Activated CD8-positive, alpha-beta memory T cell treated with anti-CD3 and anti-CD28 coated beads for 36 hours (primary cell): ENCODE measurements at regions not wholly inside any gene's neighbourhood (a gene's known extent, or its start where the extent isn't known, plus 50 kb on each side); places are given as distances from the start of the nearest gene placed in this dataset.
"Not testable (repeated sequence)": the region's sequence is repeated elsewhere in the genome, so short reads cannot be mapped to it uniquely, and the experiment has no call there.

Experiments used
- CTCF ChIA-PET: fragments of 350-600 bp; sonication (Branson Sonifier 250); formaldehyde crosslinking; loops from one replicate; lab custom pipeline; 2021; ENCODE audit warnings: antibody characterized with exemption; lab: Charles Lee
- POLR2A ChIA-PET: fragments of 350-600 bp; sonication (Branson Sonifier 250); formaldehyde crosslinking; loops from one replicate; lab custom pipeline; 2021; ENCODE audit warnings: antibody characterized with exemption; lab: Charles Lee

DNA sequence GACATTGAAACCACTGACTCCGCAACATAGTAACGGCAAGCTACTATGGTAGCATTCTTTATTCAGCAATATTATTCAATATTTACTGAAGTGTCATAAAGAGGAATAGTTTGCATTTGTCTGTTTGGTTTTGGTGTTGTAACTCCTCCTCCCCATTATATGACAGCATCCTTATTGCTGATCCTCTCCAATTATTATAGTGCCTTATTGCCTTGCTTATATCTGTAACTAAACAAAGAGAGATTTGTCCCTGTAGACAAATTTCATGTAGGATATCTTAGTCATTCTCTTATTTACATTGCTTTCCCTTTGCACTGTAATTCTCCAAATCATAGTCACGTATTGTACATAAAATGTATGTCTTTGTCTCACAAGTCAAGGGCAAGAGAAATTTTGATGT lies 1041.2 kb upstream of the ZEB2 start:
- POLR2A ChIA-PET: no interaction called here
- CTCF ChIA-PET: no interaction called here

DNA sequence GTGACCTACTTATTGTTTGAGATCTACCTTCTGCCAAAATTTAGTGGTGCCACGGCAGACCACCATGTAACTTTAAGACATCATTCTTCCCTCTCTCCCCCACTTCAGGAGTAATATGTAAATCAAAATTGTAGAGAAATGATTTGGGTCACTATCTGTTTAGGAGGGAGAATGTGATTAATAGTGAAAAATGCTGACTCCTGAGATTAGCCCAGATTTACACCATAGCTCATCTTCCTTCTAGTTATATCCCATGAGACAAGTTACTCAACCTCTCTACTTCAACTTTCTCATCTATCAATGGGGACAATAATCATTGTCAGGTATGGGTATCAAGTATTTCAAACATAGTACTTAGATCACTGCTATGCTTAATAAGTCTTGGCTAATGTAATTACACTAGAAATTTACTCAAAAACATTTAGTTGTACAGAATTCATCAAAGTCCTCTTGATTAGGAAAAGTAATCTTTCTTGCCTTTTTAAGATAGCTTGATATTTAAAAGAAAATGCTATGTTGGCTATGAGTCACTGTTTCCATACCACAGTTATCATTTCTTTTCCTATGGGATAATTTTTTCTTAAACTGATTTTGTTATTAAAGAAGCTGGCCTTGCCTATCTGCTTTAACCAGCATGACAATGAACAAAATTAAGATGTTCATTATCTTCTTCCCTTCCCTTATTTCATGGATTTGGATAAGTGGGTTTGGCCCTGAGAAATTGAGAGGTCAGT lies 1038.9 kb upstream of the ZEB2 start:
- POLR2A ChIA-PET: no interaction called here

DNA sequence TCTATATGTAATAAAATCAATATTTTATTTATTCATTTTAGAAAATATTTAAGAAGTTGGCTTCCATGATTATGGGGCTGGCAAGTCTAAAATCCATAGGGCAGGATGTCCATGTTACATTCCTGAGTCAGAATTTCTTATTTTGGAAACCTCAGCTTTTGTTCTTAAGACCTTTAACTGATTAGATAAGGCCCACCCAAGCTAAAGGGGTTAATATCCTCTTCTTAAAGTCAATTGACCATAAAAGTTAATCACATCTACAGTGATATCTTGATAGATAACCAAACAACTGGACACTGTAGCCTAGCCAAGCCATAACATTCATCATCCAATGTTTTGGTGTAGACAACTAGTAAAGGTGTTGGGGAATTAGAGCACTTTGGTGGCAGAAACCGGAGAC lies 1035.4 kb upstream of the ZEB2 start:
- ChIA-PET POLR2A (no interaction called here), CTCF (no interaction called here)

More for the DNA sequence above, 1038.9 kb upstream of the ZEB2 start:
- CTCF ChIA-PET: no interaction called here

DNA sequence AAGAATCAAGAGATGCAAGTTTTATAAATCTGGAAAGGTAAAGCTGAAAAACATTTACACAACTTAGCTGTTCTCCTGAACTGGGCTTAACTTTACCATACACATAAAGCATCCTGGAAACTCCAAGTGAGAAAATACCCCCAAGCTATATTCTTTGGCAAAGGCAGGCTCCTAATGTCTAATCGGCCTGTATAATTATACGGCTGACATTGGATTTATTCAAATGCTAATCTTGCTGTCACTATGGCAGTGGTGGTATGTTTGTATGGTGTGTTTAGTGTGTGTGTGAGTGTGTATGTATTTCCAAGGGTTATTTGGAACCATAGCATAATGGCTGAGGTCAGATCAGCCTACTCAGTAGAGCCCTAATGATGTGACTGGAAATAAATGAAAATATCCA lies 1031.8 kb upstream of the ZEB2 start:
- POLR2A ChIA-PET: no interaction called here
- CTCF ChIA-PET: no interaction called here

DNA sequence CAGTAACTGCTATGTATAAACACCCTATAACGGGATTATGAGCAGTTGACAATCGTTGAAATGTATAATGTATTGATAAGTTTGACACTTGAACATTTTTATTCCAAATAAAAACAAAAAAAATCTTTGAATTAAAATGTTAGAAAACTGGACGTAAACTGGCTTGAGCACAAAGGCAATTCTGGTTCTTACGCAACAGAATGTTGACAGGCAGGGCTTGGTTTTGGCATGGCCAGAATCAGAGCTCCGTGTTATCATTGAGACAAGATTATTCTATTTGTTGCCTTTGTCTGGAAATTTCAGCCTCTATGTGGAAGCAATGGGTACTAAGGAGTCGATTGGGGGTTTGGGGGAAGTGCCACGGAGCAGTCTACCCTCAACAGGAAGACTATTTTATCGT lies 1028.6 kb upstream of the ZEB2 start:
- CTCF ChIA-PET: no interaction called here
- POLR2A ChIA-PET: no interaction called here

DNA sequence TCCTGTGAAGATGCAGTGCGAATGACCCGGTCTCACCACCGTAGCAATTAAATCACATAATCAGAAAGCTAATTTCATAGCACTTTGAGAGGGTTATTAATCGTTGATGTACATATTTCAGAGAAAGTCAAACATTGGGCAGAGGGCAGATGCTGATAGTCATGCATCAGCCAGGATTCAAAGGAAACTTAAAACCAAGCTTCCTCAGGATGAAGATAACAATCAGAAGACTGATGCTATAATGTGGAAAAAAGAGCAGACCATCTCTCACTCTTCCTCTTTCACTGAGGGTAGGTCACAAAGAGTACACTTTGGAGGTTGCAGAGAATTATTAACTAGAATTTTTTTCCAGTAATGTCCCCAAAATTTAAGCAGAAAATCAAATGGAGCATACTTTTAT lies 1027.7 kb upstream of the ZEB2 start:
- POLR2A ChIA-PET: no interaction called here
- CTCF ChIA-PET: no interaction called here

DNA sequence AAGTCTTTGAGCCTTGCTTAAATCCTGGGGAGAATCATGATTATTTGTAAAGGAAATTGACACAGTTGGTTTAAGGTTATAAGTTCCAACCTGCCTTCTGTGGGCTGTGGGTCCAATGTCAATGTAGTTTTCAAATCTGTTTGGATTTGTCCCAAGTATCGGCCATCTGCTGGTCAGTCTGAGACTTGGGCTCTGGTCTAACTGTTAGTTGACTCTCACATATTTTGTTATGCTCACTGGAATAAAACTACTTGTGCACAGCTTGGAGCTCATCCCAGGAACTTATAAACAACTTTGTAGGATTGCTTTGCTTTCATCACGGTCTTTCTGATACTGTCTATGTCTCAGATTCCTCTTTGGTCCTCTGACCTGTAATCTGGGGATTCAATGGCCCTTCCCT lies 1026.2 kb upstream of the ZEB2 start:
- ChIA-PET POLR2A (no interaction called here), CTCF (no interaction called here)

DNA sequence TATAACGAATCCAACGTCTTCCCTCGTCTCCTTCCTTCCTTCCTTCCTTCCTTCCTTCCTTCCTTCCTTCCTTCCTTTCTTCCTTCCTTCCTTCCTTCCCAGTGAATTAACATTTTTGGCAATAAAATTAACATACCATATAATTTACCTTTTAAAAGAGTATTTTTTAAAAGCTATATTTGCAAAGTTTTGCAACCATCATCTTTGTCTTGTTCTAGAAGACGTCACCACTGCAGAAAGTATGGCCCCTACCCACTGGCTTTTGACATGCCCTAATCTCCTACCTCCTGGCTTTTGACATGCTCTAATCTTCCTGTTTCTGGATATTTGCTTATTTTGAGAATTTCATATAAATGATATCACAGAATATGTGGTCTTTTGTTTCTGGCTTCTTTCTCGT lies 1023.9 kb upstream of the ZEB2 start:
- POLR2A ChIA-PET: no interaction called here

DNA sequence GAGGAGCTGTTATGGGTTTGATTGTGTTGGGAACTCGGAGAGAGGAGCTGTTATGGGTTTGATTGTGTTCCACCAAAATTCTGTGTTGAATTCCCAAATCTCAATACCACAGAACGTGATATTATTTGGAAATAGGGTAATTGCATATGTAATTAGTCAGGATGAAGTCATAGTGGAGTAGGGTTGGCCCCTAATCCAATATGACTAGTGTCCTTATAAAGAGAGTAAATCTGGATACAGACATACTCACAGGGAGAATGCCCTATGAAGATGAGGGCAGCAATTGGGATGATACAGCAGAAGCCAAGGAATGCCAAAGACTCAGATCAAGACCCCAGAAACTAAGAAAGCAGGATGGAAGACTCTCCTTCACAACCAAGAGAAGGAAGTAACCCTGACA lies 1023.2 kb upstream of the ZEB2 start:
- CTCF ChIA-PET: no interaction called here
- POLR2A ChIA-PET: no interaction called here

More for the DNA sequence above, 1023.9 kb upstream of the ZEB2 start:
- CTCF ChIA-PET: no interaction called here

DNA sequence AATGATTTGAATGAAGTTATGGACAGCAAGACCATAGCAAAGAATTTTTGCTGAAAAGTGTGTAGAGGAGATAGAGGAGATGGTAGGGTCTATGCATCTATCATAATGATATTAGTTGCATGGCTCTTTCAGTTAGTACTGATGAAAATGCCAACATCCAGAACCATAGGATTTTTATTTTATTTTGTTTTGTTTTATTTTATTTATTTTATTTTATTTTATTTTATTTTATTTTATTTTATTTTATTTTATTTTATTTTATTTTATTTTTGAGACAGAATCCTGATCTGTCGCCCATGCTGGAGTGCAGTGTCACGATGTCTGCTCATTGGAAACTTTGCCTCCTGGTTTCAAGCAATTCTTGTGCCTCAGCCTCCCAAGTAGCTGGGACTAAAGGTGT lies 1021.1 kb upstream of the ZEB2 start:
- CTCF ChIA-PET: no interaction called here

DNA sequence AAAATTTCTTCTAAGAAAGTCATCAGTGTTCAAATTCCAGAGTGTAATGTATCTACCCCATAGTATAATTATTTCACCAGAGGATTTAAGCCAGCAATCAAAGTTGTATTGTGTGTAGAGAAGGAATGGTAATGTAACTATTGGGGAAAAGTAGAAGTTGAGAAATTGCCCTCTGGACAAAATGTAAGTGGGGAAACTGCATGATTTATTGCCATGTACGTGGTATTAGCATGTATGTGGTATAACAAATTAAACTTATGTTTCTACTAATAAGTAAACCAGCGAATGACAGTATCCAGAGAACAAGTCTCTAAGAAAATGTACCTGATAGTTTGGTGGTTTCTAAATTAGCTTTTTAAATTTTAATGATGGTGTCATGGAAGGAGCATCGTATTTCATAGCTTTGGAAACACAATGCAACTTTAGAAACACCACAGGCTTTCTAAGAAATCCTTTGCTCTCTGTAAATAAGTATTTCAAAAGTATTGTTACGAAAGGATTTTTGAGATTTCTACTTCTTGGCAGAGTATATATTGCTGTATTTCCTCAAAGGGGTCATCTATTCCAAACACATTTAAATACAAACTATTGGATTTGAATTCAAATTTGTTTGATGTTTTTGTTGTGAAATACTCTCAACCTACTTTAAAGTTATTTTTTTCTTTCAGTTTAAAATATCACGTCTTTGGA lies 1018.9 kb upstream of the ZEB2 start:
- CTCF ChIA-PET: no interaction called here
- POLR2A ChIA-PET: no interaction called here

More for the DNA sequence above, 1021.1 kb upstream of the ZEB2 start:
- POLR2A ChIA-PET: no interaction called here

DNA sequence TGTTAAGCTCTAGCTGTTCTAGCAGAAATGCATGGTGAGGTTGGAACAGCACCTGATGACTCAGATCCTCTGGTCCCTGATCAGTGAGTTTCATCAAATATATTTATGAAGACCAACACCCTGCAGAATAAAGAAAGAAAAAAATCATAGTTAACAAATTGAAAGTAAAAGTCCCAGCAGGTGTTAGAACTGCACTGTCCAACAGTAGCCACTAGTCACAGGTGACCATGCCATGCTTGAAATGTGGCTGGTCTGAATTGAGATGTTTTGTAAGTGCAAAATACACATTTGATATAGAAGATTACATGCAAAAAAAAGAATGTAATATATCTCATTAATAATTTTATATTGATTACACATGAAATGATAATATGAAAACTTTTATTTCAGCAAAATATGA lies 1010.7 kb upstream of the ZEB2 start:
- POLR2A ChIA-PET: no interaction called here
- CTCF ChIA-PET: no interaction called here

DNA sequence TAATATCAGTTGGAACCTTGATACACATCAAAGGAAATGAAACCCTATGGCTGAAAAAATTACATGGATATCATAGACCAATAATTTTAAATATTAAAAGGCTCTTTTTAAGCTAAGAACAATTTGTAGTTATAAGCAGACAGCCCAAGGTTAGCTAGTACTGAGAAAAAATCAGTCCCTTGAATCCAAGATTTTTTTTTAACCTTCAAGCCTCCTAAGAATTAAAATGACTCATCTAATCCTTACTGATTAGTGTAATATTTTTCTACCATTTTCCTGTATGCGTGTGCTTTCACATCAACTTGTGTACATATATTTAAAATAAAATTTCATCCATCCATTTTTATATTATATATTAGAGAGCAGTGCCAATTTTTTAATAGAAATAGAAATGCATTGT lies 1004.9 kb upstream of the ZEB2 start:
- ChIA-PET POLR2A (no interaction called here), CTCF (no interaction called here)

DNA sequence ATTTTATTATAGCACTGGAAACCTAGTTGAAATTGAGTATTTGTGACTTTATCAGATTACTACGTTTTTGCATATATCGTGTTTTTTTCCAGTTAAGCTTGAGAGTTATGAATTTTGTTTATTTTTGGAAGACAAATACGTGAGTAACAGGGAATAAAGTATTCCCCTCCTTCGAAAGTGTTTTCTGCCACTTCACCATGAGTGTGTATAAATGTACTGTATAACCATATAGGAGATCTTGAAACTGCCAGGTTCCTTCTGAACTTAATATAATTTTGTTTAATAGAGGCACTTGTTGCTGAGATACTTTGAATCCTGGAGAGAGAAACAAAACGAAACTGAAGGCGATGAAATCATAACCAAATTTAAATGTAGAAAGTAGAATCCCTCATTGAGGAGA lies 1004.4 kb upstream of the ZEB2 start:
- CTCF ChIA-PET: no interaction called here

DNA sequence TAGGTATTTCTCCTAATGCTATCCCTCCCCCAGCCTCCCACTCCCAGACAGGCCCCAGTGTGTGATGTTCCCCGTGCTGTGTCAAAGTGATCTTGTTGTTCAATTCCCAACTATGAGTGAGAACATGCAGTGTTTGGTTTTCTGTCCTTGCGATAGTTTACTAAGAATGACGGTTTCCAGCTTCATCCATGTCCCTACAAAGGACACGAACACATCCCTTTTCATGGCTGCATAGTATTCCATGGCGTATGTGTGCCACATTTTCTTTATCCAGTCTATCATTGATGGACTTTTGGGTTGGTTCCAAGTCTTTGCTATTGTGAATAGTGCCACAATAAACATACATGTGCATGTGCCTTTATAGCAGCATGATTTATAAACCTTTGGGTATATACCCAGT lies 999.3 kb upstream of the ZEB2 start:
- POLR2A ChIA-PET, CTCF ChIA-PET: not testable (repeated sequence)

More for the DNA sequence above, 1004.4 kb upstream of the ZEB2 start:
- POLR2A ChIA-PET: no interaction called here

DNA sequence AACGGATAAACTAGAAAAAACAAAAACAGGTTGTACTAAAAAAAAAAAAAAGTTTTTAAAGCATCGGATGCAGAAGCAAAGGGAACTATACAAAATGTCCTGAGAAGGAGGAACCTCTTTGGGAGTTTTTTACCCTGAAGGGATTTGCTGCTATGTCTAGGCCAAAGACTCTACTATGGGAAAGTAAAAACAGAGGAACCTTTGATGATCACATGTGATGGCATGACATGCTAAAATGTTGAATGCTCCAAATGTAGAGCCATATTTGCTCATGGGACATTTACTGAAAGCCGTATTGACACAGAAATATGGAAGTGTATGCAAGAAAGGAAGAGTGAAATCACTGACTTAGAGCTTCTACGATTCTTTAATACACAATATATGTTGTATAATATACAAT lies 992.0 kb upstream of the ZEB2 start:
- CTCF ChIA-PET: no interaction called here

DNA sequence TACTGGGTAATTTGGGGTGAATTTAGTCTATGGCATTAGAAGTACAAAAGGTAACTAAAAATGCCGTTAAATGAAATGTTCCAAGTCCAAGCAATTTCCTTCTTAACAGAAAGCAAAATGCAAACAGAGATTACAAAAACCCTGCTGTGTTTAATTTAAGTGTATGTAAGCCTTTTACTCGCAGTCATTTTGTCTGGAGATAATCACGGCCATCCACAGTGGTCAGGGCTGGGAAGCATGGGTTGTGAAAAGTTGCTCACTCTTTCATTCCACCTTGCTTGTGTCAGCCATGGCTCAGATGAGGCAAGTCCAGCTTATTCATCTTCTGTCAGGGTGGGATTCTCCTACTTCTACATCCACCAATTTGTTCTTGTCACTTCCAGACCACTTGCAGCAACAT lies 983.6 kb upstream of the ZEB2 start:
- CTCF ChIA-PET: no interaction called here
- POLR2A ChIA-PET: no interaction called here

More for the DNA sequence above, 992.0 kb upstream of the ZEB2 start:
- POLR2A ChIA-PET: no interaction called here

DNA sequence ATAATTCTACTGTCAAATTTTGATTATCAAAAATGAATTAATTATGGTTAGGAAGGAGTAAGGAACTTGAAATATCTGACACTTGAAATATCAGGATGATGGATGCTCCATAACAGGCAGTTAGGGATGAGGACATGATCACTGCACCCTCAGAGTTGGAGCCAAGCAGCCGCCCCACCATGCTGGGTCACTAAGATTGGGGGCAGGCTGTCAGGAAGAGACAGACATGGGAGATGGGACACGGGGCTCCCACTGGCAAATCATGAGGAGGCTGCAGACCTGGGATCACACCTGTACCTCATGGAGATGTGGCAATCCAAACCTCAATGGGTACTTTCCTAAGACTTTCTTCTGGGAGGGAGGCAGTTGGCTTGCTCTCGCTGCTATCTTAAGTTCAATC lies 982.0 kb upstream of the ZEB2 start:
- POLR2A ChIA-PET: no interaction called here
- CTCF ChIA-PET: no interaction called here

DNA sequence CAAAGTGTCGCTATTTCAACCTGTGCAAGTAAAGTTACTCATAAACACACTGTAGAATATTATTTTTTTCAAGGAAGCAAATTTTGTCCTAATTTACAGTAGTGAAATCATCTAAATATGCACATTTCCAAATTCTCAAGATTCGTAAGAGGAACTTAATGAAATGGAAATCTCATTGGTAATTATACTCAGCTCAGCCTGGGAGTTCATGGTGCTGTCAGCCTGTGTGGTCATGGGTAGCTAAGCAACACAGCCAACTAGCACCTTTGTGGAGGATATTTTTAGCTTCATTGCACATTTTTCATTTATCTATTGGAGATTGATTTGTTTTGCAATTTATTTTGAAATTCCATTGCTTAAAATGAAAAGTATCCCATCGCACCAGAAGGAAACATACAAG lies 975.7 kb upstream of the ZEB2 start:
- ChIA-PET CTCF (no interaction called here), POLR2A (no interaction called here)

DNA sequence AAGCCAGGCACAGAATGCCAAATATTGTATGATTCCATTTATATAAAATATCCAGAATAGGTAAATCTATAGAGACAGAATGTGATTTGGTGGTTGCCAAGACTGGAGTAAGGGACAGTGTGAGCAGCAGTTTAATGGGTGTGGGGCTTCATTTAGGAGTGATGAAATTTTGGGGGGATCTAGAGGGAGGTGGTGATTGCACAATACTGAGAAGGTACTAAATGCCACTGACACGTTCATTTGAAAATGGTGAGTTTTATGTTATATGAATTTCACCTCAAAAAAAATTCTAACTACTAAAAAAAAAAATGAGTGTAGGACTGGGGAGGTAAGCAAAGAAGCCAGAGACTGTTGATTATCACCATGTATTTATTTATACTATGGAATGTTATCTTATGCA lies 974.5 kb upstream of the ZEB2 start:
- CTCF ChIA-PET: no interaction called here

DNA sequence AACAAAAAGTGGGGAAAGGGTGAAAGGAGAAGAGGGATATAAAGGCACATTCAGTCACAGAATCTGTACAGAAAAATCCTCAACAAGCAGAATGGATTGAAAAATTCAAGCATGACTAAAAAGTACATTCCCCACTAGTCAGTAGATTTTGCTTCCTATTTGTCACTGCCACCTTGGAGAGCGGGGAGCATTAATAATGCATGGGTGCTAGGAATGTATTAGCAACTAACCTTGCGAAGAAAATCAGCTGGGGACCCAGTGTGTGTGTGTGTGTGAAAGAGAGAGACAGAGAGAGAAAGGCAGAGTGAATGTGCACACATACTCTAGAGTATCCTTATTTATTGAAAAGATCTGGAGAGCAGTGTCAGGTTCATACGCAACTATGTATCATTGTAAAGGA lies 968.7 kb upstream of the ZEB2 start:
- POLR2A ChIA-PET: no interaction called here
- CTCF ChIA-PET: no interaction called here

More for the DNA sequence above, 974.5 kb upstream of the ZEB2 start:
- POLR2A ChIA-PET: no interaction called here
